Panc1 (cell line): ENCODE measurements at regions not wholly inside any gene's neighbourhood (a gene's known extent, or its start where the extent isn't known, plus 50 kb on each side); places are given as distances from the start of the nearest gene placed in this dataset.

Experiments
- POLR2AphosphoS5 ChIP-seq: IDR thresholded peaks from 2 replicates; pipeline ENCODE4 v1.6.1; 2012; ENCODE audit warnings: mild to moderate bottlenecking, low read depth, low read length, moderate library complexity
- TF ChIP-seq, protein P1 (sequence below): fragments of 450-650 bp; IDR thresholded peaks from 2 replicates; pipeline ENCODE4 v1.5.1; 2017; ENCODE audit warnings: mild to moderate bottlenecking

- TF ChIP-seq, protein P1, sequence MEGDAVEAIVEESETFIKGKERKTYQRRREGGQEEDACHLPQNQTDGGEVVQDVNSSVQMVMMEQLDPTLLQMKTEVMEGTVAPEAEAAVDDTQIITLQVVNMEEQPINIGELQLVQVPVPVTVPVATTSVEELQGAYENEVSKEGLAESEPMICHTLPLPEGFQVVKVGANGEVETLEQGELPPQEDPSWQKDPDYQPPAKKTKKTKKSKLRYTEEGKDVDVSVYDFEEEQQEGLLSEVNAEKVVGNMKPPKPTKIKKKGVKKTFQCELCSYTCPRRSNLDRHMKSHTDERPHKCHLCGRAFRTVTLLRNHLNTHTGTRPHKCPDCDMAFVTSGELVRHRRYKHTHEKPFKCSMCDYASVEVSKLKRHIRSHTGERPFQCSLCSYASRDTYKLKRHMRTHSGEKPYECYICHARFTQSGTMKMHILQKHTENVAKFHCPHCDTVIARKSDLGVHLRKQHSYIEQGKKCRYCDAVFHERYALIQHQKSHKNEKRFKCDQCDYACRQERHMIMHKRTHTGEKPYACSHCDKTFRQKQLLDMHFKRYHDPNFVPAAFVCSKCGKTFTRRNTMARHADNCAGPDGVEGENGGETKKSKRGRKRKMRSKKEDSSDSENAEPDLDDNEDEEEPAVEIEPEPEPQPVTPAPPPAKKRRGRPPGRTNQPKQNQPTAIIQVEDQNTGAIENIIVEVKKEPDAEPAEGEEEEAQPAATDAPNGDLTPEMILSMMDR, result no peak
- TF ChIP-seq POLR2AphosphoS5, result no peak
Observed at GRCh38 chr7:124514471-124514870, 251.1 kb downstream of the GPR37 start.
